ENCODE measurements at regions not wholly inside any gene's neighbourhood (a gene's known extent, or its start where the extent isn't known, plus 50 kb on each side); places are given as distances from the start of the nearest gene placed in this dataset.

DNA sequence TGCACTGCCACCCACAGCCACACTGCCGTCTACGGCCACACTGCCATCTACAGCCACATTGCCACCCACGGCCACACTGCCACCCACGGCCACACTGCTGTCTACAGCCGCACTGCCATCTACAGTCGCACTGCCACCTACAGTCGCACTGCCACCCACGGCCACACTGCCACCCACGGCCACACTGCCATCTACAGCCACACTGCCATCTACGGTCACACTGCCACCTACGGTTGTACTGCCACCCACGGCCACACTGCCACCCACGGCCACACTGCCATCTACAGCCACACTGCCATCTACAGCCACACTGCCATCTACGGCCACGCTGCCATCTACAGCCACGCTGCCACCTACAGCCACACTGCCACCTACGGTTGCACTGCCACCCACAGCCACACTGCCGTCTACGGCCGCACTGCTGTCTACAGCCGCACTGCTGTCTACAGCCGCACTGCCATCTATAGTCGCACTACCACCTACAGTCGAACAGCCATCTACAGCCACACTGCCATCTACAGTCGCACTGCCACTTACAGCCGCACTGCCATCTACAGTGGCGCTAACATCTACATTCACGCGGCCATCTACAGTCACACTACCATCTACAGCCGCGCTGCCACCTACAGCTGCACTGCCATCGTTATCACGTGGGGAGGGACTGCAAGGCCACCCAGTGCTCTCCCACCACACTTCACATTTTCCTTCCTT is 154.6 kb upstream of the AFDN start:
- H3K4me1 Mint-ChIP-seq, result peaks cover 54% of the 10 kb centered on the region
- no peak overlapping the region for H3K27ac Mint-ChIP-seq (ENCODE audit: unreplicated experiment)
- H3K4me3 Mint-ChIP-seq, result no peak overlapping the region
- TF ChIP-seq, protein P1, sequence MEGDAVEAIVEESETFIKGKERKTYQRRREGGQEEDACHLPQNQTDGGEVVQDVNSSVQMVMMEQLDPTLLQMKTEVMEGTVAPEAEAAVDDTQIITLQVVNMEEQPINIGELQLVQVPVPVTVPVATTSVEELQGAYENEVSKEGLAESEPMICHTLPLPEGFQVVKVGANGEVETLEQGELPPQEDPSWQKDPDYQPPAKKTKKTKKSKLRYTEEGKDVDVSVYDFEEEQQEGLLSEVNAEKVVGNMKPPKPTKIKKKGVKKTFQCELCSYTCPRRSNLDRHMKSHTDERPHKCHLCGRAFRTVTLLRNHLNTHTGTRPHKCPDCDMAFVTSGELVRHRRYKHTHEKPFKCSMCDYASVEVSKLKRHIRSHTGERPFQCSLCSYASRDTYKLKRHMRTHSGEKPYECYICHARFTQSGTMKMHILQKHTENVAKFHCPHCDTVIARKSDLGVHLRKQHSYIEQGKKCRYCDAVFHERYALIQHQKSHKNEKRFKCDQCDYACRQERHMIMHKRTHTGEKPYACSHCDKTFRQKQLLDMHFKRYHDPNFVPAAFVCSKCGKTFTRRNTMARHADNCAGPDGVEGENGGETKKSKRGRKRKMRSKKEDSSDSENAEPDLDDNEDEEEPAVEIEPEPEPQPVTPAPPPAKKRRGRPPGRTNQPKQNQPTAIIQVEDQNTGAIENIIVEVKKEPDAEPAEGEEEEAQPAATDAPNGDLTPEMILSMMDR (conservative IDR thresholded peaks at IDR 0.05), result no peak
- H3K36me3 Mint-ChIP-seq (ENCODE audit: low read depth), result no peaks in the 10 kb centered on the region
- no peak for DNase-seq (ENCODE audit: low read depth, low spot score)
- peaks cover 12% of the 10 kb centered on the region for H3K9me3 Mint-ChIP-seq
- H3K27me3 Mint-ChIP-seq (ENCODE audit: low read depth), result peaks cover 2% of the 10 kb centered on the region

GRCh38 chr6:167672738-167673137 is 154.0 kb upstream of the AFDN start:
- peaks cover 4% of the 10 kb centered on the region for H3K27me3 Mint-ChIP-seq (ENCODE audit: low read depth)
- no peaks in the 10 kb centered on the region for H3K36me3 Mint-ChIP-seq (ENCODE audit: low read depth)
- peaks cover 55% of the 10 kb centered on the region for H3K4me1 Mint-ChIP-seq
- H3K27ac Mint-ChIP-seq (ENCODE audit: unreplicated experiment), result no peak overlapping the region
- TF ChIP-seq, protein P1 (conservative IDR thresholded peaks at IDR 0.05), result no peak
- peaks cover 12% of the 10 kb centered on the region for H3K9me3 Mint-ChIP-seq
- no peak overlapping the region for H3K4me3 Mint-ChIP-seq
- no peak for DNase-seq (ENCODE audit: low read depth, low spot score)

- no peak for DNase-seq (ENCODE audit: low read depth, low spot score)
- H3K9me3 Mint-ChIP-seq, result peaks cover 12% of the 10 kb centered on the region
- peaks cover 14% of the 10 kb centered on the region for H3K27me3 Mint-ChIP-seq (ENCODE audit: low read depth)
- TF ChIP-seq, protein P1 (conservative IDR thresholded peaks at IDR 0.05), result no peak
- peaks cover 59% of the 10 kb centered on the region for H3K4me1 Mint-ChIP-seq
- H3K36me3 Mint-ChIP-seq (ENCODE audit: low read depth), result no peaks in the 10 kb centered on the region
- H3K27ac Mint-ChIP-seq (ENCODE audit: unreplicated experiment), result no peak overlapping the region
- H3K4me3 Mint-ChIP-seq, result no peak overlapping the region
Observed at GRCh38 chr6:167673946-167674345, 152.8 kb upstream of the AFDN start.

DNA sequence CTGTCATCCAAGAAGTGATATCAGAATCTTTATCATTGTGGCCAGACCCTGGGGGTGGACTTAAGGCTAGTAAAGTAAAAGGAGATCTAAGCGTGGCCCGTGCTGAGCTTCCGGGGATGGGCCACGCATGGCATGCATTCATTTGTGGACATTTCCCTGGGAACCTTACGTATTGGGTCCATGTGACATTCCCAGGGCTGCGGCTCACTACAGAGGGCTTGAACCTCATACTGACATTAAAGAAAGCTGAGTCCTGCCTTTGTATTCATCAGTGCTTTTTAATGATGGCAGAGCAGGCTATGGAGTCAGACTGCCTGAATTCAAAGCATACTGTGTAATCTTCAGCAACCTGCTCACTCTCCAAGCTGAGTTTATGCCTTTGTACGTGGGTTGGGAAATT is 152.2 kb upstream of the AFDN start:
- peaks cover 64% of the 10 kb centered on the region for H3K4me1 Mint-ChIP-seq
- no peak overlapping the region for H3K27ac Mint-ChIP-seq (ENCODE audit: unreplicated experiment)
- DNase-seq (ENCODE audit: low read depth, low spot score), result no peak
- peaks cover 20% of the 10 kb centered on the region for H3K27me3 Mint-ChIP-seq (ENCODE audit: low read depth)
- H3K4me3 Mint-ChIP-seq, result no peak overlapping the region
- TF ChIP-seq, protein P1 (conservative IDR thresholded peaks at IDR 0.05), result no peak
- peaks cover 12% of the 10 kb centered on the region for H3K9me3 Mint-ChIP-seq
- H3K36me3 Mint-ChIP-seq (ENCODE audit: low read depth), result no peaks in the 10 kb centered on the region

DNA sequence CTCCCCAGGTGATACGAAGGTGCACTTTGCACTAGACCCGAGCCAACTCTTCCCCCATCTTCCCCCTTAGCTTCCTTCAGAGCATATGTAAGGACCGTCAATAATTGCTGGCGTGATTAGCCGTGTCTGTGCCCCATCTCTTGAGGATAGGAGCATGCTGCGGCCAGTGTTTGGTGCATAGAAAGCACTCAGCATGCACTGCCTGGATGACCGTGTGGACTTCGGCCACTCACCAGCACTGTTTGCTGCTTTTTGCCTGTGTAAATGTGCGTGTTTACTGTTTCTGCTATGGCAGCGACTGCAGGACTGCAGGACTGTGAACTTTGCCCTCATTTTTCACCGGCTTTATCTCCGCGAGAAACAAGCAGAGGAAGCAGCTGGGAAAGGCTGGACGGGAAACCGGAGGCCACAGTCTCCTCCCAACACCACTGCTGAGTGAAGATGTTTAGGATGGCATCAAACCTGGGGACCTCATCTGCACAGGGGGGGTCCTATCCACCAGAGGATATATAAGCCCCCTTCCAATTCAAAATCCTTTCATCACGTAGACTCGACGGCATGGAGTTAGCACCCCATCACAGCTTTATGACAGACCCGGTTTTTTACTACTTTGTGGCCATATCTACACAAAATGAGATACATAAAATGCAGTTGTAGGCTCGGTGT is 150.6 kb upstream of the AFDN start:
- DNase-seq (ENCODE audit: low read depth, low spot score), result no peak
- TF ChIP-seq, protein P1 (conservative IDR thresholded peaks at IDR 0.05), result no peak
- no peaks in the 10 kb centered on the region for H3K36me3 Mint-ChIP-seq (ENCODE audit: low read depth)
- H3K27me3 Mint-ChIP-seq (ENCODE audit: low read depth), result peaks cover 32% of the 10 kb centered on the region
- peaks cover 12% of the 10 kb centered on the region for H3K9me3 Mint-ChIP-seq
- peak overlapping the region; percentile 70 for H3K4me3 Mint-ChIP-seq
- H3K27ac Mint-ChIP-seq (ENCODE audit: unreplicated experiment), result no peak overlapping the region
- H3K4me1 Mint-ChIP-seq, result peaks cover 73% of the 10 kb centered on the region
